Testis (tissue), 2 donors: ENCODE measurements at regions not wholly inside any gene's neighbourhood (a gene's known extent, or its start where the extent isn't known, plus 50 kb on each side); places are given as distances from the start of the nearest gene placed in this dataset.

Source experiments
- CTCF ChIP-seq, 3 experiments: fragments of 450-650 bp in 2 of 3; fragments of 200-600 bp in 1 of 3; sonication (generic) in 1 of 3; IDR thresholded peaks; one replicate each; pipeline ENCODE4 v1.5.1; 2016 to 2019; ENCODE audit warnings: antibody characterized with exemption in 3 of 3, mild to moderate bottlenecking in 2 of 3, moderate library complexity in 1 of 3
- POLR2A ChIP-seq: fragments of 450-650 bp; IDR thresholded peaks from one replicate; pipeline ENCODE4 v1.6.1; 2017; ENCODE audit warnings: antibody characterized with exemption, mild to moderate bottlenecking, moderate library complexity

GRCh38 chrX:13110433-13111324, 66.3 kb upstream of the FAM9C start:
- TF ChIP-seq CTCF (IDR thresholded peaks at IDR 0.05) (no peak), POLR2A (no peak)
